Panc1 (cell line): ENCODE measurements at regions not wholly inside any gene's neighbourhood (a gene's known extent, or its start where the extent isn't known, plus 50 kb on each side); places are given as distances from the start of the nearest gene placed in this dataset.

Source experiments
- CTCF ChIP-seq: fragments of 450-650 bp; IDR thresholded peaks from 2 replicates; pipeline ENCODE4 v1.5.1; 2017; ENCODE audit warnings: mild to moderate bottlenecking
- SIN3A ChIP-seq: IDR thresholded peaks from 2 replicates; pipeline ENCODE4 v1.6.1; 2012; ENCODE audit warnings: low read depth, mild to moderate bottlenecking, low read length, moderate library complexity, borderline replicate concordance; ENCODE audit not compliant: insufficient read depth

DNA sequence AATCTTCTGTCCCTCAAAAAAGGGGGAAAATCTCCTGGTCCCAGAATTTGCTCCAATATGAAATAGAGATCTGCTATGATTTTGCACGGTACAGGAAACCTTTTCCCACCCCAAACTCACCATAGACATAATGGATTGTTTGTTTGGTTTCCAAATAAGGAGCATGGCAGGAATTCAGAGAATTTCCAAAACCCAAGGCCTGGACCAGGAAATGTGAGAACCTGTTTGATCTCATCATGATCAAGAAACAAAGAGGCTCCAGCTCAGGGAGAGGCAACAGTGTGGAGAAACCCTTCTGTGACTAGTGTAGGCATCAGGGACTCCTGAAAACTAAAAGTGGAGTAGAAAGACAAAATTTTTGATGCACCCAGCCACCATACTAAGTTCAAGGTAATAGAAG is 1548.1 kb upstream of the LRRTM3 start:
- TF ChIP-seq CTCF (no peak), SIN3A (no peak)
